HCT116 (cell line): ENCODE measurements at regions not wholly inside any gene's neighbourhood (a gene's known extent, or its start where the extent isn't known, plus 50 kb on each side); places are given as distances from the start of the nearest gene placed in this dataset.

Experiments used
- ATAC-seq: fragments of 200-7000 bp; cut with Tn5 transposase; 2 replicates; pipeline ENCODE4 v1.9.1; 2020; ENCODE audit warnings: mild to moderate bottlenecking, moderate library complexity
- BruUV-seq: library from RNA; stranded (reverse); fragments of 400-500 nt; replicated peaks from 2 replicates; lab custom pipeline; 2021; lab: Mats Ljungman, UMichigan
- CTCF ChIA-PET: fragments of 300-600 bp; sonication (Branson Sonifier 250); formaldehyde crosslinking; loops from one replicate; lab custom pipeline; 2021; ENCODE audit warnings: antibody characterized with exemption; lab: Charles Lee
- POLR2A ChIA-PET: fragments of 300-600, 350-600 bp; sonication (Branson Sonifier 250); formaldehyde crosslinking; loops from one replicate; lab custom pipeline; 2021; ENCODE audit warnings: antibody characterized with exemption; lab: Charles Lee
- RAD21 ChIA-PET, 2 experiments: fragments of 300-600 bp; sonication (Branson Sonifier 250); formaldehyde crosslinking; loops; one replicate each; lab custom pipeline; 2023; ENCODE audit warnings: low total read pairs in 2 of 2; ENCODE audit not compliant: uncharacterized antibody in 2 of 2, unreplicated experiment in 2 of 2, low non-redundant PET in 1 of 2; lab: Charles Lee
- DNase-seq: peaks from one replicate; pipeline ENCODE4 v3.0.0-alpha.2; 2010; ENCODE audit warnings: low read depth, low spot score
- H2AFZ ChIP-seq: fragments of 200-600 bp; shearing (Covaris generic), sonication (generic); 2 replicates; pipeline ENCODE4 v1.6.1; 2017; ENCODE audit warnings: low read depth, mixed run types, mixed read lengths, antibody characterized with exemption, low read length; ENCODE audit not compliant: poor library complexity, severe bottlenecking
- H3K27ac ChIP-seq: 2 replicates; pipeline ENCODE4 v1.5.1; 2012; ENCODE audit warnings: low read depth, low read length
- H3K27me3 ChIP-seq: fragments of 200-600 bp; sonication (generic); 2 replicates; pipeline ENCODE4 v1.6.1; 2016; ENCODE audit warnings: mixed run types, low read length, mixed read lengths; ENCODE audit not compliant: insufficient read depth
- H3K36me3 ChIP-seq, 2 experiments: fragments of 200-500 bp in 1 of 2; fragments of 200-600 bp in 1 of 2; sonication (Bioruptor generic) in 1 of 2; sonication (generic) in 1 of 2; 2 replicates each; pipeline versions ENCODE4 v1.5.1 to v1.6.1; 2014 to 2016; ENCODE audit warnings: low read length in 2 of 2, inconsistent platforms in 1 of 2, mixed read lengths in 1 of 2, mixed run types in 1 of 2; ENCODE audit not compliant: insufficient read depth in 2 of 2, control insufficient read depth in 1 of 2
- H3K4me1 ChIP-seq, 2 experiments: fragments of 200-600 bp in 1 of 2; sonication (generic) in 1 of 2; 2 replicates each; pipeline versions ENCODE4 v1.5.1 to v1.6.1; 2012 to 2017; ENCODE audit warnings: low read length in 2 of 2, inconsistent platforms in 1 of 2, mild to moderate bottlenecking in 1 of 2, mixed read lengths in 1 of 2, mixed run types in 1 of 2, moderate library complexity in 1 of 2; ENCODE audit not compliant: insufficient read depth in 2 of 2, control insufficient read depth in 1 of 2
- H3K4me2 ChIP-seq: fragments of 200-600 bp; sonication (generic); 2 replicates; pipeline ENCODE4 v1.6.1; 2017; ENCODE audit warnings: mixed run types, low read length, mixed read lengths
- H3K4me3 ChIP-seq, 2 experiments: fragments of 200-600 bp in 1 of 2; sonication (generic) in 1 of 2; replicated peaks in 1 of 2; 2 replicates each; pipeline ENCODE4 v1.5.1; 2011 to 2016; ENCODE audit warnings: low read length in 2 of 2, control low read depth in 1 of 2, low read depth in 1 of 2, mild to moderate bottlenecking in 1 of 2, mixed read lengths in 1 of 2, mixed run types in 1 of 2
- H3K79me2 ChIP-seq: fragments of 200-600 bp; sonication (generic); 2 replicates; pipeline ENCODE4 v1.6.1; 2017; ENCODE audit warnings: mild to moderate bottlenecking, mixed run types, low read length, moderate library complexity, mixed read lengths; ENCODE audit not compliant: insufficient read depth
- H3K9ac ChIP-seq: fragments of 200-600 bp; sonication (generic); 2 replicates; pipeline ENCODE4 v1.6.1; 2016; ENCODE audit warnings: low read length, mixed read lengths
- H3K9me2 ChIP-seq: fragments of 200-600 bp; sonication (generic), shearing (Covaris generic); 2 replicates; pipeline ENCODE4 v1.6.1; 2017; ENCODE audit warnings: mixed run types, mild to moderate bottlenecking, moderate library complexity; ENCODE audit not compliant: insufficient read depth
- H3K9me3 ChIP-seq, 2 experiments: fragments of 200-500 bp in 1 of 2; fragments of 200-600 bp in 1 of 2; sonication (Bioruptor generic) in 1 of 2; sonication (generic) in 1 of 2; 2 replicates each; pipeline ENCODE4 v1.6.1; 2014 to 2017; ENCODE audit warnings: low read length in 2 of 2, mixed read lengths in 2 of 2, inconsistent platforms in 1 of 2, low read depth in 1 of 2, mild to moderate bottlenecking in 1 of 2, mixed run types in 1 of 2, moderate library complexity in 1 of 2; ENCODE audit not compliant: control insufficient read depth in 1 of 2, insufficient read depth in 1 of 2
- H4K20me1 ChIP-seq: fragments of 200-600 bp; sonication (generic), shearing (Covaris generic); 2 replicates; pipeline ENCODE4 v1.6.1; 2017; ENCODE audit warnings: mixed run types, mild to moderate bottlenecking, moderate library complexity; ENCODE audit not compliant: insufficient read depth
- CEBPB ChIP-seq: IDR thresholded peaks from 2 replicates; pipeline ENCODE4 v1.6.1; 2012; ENCODE audit warnings: low read depth
- EGR1 ChIP-seq: IDR thresholded peaks from 2 replicates; pipeline ENCODE4 v1.6.1; 2012; ENCODE audit warnings: low read depth
- ELF1 ChIP-seq: IDR thresholded peaks from 2 replicates; pipeline ENCODE4 v1.6.1; 2012; ENCODE audit warnings: low read depth, borderline replicate concordance
- EZH2 ChIP-seq: fragments of 200-600 bp; sonication (generic); IDR thresholded peaks from 2 replicates; pipeline ENCODE4 v1.6.1; 2017; ENCODE audit warnings: antibody characterized with exemption, mixed run types
- FOSL1 ChIP-seq: IDR thresholded peaks from 2 replicates; pipeline ENCODE4 v1.6.1; 2012; ENCODE audit warnings: low read depth
- MAX ChIP-seq: IDR thresholded peaks from 2 replicates; pipeline ENCODE4 v1.6.1; 2012
- RAD21 ChIP-seq: IDR thresholded peaks from 2 replicates; pipeline ENCODE4 v1.6.1; 2012; ENCODE audit warnings: low read depth, mild to moderate bottlenecking
- REST ChIP-seq: IDR thresholded peaks from 2 replicates; pipeline ENCODE4 v1.6.1; 2012; ENCODE audit warnings: low read depth
- YY1 ChIP-seq: IDR thresholded peaks from 2 replicates; pipeline ENCODE4 v1.6.1; 2011; ENCODE audit warnings: low read length, low read depth, moderate library complexity, mild to moderate bottlenecking; ENCODE audit not compliant: insufficient replicate concordance; ENCODE audit errors: extremely low read depth
- ZNF274 ChIP-seq: fragments of 200-500 bp; sonication (Bioruptor generic); IDR thresholded peaks from 2 replicates; pipeline ENCODE4 v1.6.1; 2014; ENCODE audit warnings: mild to moderate bottlenecking, low read depth, low read length, inconsistent platforms
- intact Hi-C: fragments of 100-400 bp; cut with micrococcal nuclease; formaldehyde crosslinking; loops from 2 replicates; pipeline ENCODE4 v1.10.0; 2022
- TF ChIP-seq, protein P1 (sequence below): IDR thresholded peaks from 2 replicates; pipeline ENCODE4 v1.6.1; 2012

DNA sequence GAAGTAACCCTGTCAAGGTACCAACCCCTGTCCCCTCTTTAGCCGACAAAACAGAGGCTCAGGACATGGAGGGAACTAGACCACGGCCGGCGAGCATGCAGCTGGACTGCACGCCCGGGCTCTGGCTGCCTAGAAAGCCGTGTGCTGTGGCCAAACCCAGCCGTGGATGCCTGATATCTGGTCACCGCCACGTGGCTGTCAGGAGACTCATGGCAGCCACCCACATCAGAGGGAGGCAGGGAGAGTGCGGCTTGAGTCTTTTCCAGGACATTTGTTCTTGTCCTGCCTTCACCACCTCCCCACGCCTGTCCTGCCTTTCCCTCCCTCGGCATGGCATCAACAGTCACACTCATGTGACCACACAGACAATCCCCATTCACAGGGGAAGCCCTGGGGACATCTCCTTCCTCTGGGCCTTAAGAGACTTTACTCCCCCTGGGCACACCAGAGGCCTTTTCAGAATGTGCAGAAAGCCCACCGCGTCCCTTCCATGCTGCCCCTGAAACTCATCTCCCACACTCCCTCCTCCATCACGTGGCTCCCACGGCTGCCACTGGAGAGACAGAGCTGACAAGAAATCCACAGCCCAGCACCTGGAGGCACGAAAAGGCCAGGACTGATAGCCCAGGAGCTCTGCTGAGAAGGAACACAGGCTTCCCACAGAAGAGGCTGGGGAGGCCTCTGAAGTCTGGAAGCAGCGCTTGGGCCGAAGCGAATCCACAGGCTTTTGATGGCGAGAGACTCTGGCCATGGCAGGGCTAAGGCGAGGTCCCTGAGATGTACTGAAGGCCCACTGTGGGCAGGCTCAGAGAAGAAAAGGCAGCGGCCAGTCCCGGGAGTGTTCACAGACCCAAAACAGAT is 71.2 kb upstream of the IQSEC1 start:
- no TSS peak for BruUV-seq
- Histone ChIP-seq H3K4me1 (no peaks in the 10 kb centered on the region; a peak in 1 of 4 replicates), H4K20me1 (no peaks in the 10 kb centered on the region), H3K9me2 (no peaks in the 10 kb centered on the region), H3K27ac (no peak overlapping the region), H3K36me3 (no peaks in the 10 kb centered on the region), H2AFZ (no peak overlapping the region), H3K9ac (no peak overlapping the region), H3K4me3 (no peak overlapping the region), H3K79me2 (no peaks in the 10 kb centered on the region), H3K27me3 (peaks cover 3% of the 10 kb centered on the region), H3K9me3 (no peaks in the 10 kb centered on the region), H3K4me2 (no peak overlapping the region)
- POLR2A ChIA-PET: no interaction called here
- RAD21 ChIA-PET: no interaction called here
- DNase-seq: no peak
- ATAC-seq: no peak
- intact Hi-C loops: no loop called here
- TF ChIP-seq ZNF274: no peak
- no peak for TF ChIP-seq EGR1
- no peak for TF ChIP-seq MAX
- no peak for TF ChIP-seq FOSL1
- TF ChIP-seq, protein P1, sequence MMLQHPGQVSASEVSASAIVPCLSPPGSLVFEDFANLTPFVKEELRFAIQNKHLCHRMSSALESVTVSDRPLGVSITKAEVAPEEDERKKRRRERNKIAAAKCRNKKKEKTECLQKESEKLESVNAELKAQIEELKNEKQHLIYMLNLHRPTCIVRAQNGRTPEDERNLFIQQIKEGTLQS: no peak
- no peak for TF ChIP-seq ELF1
- no peak for TF ChIP-seq CEBPB
- no peak for TF ChIP-seq YY1
- TF ChIP-seq REST: no peak
- no peak for TF ChIP-seq RAD21
- TF ChIP-seq EZH2: no peak
- CTCF ChIA-PET: interaction anchor here (1.5 kb wide), 1 partner anchor 308 kb away, joined by 14 read pairs; no protein-coding TSS in a partner anchor
